HG03095 (cell line): ENCODE measurements at regions not wholly inside any gene's neighbourhood (a gene's known extent, or its start where the extent isn't known, plus 50 kb on each side); places are given as distances from the start of the nearest gene placed in this dataset.

Experiments used
- ATAC-seq: cut with Tn5 transposase; IDR thresholded peaks from one replicate; pipeline ENCODE4 v1.9.1; 2021; ENCODE audit warnings: moderate library complexity; ENCODE audit not compliant: unreplicated experiment

DNA sequence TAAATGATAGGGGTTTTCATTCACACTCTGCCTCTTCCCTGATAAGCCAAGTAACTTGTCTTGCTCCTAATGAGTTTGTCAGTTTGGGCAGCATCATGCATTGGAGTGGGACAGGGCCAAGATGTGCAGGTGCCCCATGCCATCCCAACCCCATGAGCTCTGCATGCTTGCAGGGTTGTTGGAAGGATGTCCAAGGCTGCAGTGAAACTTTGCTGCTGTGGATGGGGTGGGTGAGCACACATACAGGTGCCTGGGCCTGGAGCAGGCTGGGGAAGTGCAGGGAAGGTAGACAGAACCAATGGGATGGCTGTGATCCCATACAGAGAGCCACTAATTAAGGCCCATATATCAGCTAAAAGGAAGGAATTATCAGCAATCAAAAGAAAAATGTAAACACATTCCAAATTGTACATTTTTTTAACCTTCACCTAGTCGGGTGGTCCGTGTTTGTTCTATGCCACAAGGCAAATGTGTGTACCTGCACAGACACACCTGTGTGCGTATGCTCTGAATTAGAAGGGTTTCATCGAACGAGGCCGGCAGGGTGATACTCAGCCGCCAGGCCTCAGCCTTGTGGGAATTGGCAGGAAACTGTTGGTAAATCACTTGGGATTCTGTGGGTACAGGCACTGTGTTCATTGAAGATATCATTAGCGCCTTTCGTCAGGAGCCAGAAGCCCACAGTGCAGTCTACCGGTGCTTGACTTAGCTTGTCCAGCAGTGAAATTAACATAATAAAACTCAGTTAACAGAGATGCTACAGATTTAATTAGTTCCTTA is 342.9 kb downstream of the MYCN start:
- no peak for ATAC-seq

DNA sequence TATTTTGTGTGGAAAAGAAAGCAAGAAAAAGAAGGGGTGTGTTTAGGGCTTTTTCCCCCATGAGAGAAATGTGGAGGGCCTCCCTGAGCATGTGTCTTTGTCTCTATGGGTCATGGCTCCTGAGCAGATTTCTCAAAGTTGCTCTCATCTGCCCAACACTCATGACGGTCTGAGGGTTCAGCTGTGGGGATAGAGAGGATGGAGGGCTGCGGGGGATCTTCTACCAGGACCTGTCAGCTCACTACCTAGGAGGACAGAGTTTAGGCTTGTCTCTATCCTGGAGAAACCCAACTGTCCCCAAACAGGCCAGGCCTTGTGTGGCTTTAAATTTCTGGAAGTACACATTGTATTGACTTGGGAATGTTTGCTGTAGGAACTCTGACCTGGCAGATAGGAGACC is 342.2 kb downstream of the MYCN start:
- ATAC-seq = no peak

DNA sequence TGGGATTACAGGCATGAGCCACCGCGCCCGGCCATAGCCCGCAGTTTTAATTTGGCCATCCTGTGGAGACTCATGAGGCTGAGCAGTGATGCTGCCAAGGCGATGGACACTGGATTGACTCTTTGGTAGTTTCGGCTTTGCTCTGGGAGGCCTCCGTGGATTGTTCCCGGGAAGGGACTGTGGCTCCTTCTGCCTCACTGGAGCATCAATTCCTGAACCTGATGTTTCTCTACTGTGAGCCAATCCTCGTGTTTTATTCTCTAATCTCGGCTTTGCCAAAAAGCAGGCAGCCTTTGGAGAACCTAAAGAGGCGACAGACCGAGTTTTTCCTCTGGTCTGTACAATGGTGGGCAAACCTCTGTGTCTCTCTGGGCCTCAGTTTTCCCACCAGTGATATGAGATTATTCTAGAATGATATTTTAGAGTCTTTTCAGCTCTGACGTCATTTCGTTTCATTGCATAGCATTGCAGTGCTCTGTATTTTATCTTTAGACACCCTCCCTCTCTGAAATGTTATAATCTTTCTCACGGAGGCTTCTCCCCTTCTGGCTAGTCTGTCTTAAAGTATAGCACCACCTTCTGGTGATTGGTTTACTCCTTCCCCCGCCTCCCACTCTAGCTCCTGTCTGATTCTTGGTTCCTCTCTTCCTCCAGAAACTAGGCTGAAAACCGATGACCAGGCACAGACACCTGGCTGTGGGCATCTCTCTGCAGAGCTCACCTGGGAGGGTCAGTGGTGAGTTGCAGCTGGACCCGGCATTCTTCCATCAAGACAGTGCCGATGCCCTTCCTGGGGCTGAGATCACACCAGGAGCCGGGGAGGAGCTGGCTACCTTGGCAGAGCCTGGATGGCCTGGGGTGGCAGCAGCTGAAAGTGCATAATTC is 341.3 kb downstream of the MYCN start:
- ATAC-seq = peak; percentile 52

DNA sequence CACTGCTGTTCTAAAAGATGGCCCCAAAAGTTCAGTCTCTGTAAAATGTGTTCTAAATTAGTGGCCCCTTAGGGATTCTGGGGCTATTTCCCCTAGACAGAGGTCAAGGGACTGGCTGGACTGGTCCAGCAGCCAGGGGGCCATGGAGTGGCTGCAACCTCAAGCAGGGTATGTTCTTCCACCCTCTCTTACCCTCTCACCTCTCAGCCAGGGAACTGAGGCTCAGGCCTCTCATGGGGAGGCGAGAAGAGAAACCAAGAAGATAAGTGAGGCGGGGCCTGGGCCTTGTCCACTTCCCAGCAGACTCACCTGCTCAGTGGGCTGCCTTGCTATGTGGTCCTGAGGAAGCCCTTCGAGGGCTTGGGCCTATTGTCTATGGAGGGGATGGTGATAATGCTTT is 339.7 kb downstream of the MYCN start:
- no peak for ATAC-seq

DNA sequence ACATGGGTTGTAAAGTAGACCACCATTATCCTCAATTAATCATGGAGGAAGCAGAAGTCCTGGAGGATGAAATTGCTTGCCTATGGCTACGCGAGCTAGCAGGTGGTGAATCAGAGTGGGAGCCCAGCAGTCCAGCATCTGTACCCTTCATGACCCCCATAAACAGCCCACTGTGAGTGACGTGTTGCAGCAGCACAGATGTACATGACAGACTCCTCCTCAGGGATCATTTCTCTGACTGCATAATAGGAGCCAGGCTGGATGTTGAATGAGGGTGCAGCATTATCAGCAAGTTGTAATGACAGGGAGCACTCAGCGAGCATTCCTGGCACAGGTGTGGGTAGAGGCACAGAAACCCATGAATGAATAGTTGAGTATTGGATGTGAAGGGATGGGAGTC is 339.3 kb downstream of the MYCN start:
- ATAC-seq = no peak

DNA sequence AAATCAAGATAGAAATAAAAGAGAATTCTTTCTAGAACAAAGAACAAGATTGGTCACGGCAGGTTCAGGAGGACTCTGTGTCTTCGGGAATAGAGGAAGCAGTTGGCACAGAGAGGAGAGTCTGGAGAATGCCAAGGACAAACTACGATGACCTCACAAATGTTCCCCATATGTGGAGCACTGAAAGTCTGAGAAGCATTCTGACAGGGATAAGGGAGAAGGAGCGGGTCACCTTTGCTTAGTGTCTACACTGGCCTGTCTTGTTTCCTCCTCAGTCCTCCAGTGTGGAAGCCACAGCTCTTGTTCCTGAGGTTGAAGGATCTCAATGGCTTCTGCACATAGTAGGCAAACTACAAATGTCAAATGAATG is 338.8 kb downstream of the MYCN start:
- ATAC-seq = no peak

DNA sequence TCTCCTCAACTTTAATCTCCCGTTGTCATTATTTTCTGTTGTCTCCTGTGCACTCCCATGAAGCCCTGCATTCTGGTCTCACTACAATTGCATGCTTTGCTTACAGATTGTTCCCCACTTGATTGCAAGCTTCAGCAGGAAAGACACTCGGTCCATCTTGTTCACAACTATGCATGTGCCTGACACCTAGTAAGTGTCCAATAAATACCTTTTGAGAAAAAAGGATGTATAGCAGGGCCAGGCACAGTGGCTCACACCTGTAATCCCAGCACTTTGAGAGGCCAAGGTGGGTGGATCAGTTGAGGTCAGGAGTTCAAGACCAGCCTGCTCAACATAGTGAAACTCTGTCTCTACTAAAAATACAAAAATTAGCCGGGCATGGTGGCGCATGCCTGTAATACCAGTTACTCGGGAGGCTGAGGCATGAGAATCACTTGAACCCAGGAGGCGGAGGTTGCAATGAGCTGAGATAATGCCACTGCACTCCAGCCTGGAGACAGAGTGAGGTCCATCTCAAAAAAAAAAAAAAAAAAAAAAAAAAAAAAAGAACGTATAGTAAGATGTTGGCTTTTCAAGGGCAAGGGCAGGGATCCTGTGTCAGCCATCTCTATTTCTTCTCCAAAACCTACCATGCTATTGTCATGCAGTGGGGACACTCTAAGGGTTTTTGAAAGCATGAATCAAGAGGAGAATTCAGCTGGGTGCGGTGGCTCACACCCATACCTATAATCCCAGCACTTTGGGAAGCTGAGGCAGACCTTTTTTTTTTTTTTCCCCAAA is 338.3 kb downstream of the MYCN start:
- no peak for ATAC-seq

DNA sequence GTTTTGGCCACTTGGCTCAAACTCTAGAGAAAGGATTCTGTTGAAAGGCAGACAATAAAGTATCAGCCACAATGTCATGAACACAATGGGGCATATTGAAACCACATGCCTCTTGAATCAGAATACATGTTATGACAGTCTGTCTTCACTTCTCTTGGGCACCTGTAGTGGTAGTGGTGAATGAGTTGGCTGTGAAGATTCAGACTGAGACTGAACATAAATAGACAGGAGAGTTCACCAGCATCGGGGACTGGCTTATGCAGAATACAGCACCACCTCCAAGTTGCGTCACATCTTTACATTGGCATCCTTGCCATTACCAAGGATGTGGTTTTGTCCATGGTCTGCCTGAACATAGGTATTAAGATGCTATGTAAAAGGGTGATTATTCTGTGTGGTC is 336.8 kb downstream of the MYCN start:
- ATAC-seq = no peak

DNA sequence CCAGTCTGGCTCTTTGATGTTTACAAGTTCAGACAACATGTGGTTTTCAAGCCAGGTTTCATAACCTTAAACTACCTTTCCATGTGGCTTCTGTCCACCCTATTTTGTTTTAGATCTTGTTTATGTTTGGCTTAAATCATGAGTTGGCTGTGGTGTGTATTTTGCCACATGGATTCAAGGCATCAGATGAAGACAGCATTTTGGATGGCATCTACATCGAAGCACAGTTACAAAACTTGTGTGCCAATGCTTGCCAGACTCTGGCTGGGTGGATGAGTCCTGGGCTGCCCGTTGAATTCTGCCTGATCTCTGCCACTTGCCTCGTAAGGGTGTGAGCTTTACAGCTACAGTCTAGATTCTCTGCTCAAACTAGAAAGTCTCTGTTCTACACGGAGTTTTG is 335.3 kb downstream of the MYCN start:
- no peak for ATAC-seq

DNA sequence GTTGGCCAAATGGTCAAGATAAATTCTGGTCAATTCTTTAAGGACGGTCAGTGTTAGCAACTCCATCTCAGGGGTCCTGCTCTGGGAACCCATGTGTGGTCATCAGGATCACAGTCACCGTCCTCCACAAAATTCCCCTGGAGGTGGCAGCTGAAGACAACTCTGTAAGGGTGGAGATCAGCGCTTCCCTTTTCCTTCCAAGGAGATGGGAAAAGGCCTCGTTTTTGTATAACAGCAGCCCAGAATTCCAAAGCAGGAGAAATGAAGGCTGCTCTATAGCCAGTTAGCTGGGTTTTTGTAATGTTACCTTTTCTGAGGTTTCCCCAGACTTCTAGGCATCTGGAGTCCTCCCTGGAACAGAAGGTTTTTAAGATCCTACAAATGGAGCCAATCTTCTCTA is 334.8 kb downstream of the MYCN start:
- ATAC-seq = no peak

DNA sequence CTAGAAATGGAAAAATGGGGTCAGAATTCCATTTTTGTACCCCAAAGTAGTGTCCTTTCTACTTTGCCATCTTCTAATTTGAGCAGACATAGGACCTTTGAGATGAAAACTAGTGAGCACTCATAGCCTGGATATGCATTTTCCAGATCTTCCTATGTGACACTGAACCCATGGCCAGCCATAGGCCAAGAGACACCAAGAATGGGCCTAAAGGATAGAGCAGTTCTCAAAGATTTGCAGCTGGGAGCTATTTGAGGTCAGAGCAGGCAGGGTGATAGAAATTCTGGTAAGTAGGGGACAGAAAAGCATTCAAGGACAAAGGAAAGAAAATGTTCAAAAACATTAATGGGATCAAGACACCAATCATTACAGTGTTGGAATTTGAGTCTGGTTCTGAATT is 332.8 kb downstream of the MYCN start:
- no peak for ATAC-seq

DNA sequence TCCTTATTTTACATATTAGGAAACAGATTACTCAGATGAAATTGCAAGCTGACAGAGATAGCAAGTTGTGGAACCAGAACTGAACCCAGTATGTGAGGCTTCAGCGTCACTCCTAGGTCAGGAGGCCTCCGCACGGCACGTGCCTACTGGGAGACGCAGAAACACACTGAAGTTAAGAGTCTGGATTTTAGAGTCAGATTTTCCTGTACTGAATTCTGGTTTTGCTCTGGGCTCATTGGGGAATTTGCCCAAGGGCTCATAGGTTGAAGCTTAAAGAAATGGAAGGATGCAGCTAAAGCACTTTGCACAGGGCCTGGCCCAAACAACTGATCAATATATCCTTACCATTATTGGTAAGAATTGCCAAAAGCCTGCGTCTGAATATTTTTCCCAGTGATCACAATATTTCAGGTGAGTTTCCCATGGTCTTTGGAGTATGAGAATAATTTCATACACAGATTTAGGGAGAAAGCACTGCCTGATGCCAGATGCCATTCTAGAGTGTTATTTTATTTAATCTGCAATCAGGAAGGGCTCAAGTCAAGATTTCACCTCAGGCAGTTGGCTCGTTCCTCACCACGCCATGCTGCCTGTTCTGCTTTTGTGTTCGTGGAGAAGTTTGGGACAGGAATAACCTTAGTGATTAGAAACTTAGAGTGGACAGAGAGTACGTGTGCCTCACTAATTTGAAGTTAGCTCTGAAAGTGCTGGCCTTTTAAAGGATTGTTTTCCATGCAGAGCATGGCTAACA is 331.9 kb downstream of the MYCN start:
- ATAC-seq = no peak

DNA sequence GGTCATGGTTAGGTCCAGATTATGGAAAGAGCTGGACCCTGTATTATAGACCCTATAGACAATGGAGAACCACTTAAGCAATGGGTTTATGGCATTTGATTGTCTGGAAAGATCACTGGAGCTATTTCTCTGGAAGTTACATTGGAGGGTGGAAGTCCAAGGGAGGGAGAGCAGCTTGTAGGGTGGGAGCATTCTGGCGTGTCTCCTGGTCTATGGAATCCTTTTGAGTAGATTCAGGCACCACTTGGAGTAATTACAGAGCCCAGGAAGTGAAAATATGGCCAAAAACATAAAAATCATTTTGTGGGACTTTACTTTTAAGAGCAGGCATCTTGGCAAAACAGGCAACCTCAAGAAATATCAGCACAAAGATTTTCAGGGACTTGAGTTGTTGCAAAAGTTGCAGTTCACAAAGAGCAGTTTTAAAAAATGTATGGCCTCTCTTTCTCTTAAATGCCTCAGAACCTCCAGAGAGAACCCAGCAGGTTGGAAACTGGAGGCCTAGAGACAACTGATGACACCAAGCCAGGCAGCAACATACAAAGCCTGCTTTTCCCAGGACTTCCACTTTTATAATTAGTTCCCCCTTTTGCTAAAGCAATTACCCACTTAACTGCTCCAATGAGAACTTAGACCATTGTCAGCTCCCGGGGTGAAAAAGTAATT is 331.0 kb downstream of the MYCN start:
- no peak for ATAC-seq

DNA sequence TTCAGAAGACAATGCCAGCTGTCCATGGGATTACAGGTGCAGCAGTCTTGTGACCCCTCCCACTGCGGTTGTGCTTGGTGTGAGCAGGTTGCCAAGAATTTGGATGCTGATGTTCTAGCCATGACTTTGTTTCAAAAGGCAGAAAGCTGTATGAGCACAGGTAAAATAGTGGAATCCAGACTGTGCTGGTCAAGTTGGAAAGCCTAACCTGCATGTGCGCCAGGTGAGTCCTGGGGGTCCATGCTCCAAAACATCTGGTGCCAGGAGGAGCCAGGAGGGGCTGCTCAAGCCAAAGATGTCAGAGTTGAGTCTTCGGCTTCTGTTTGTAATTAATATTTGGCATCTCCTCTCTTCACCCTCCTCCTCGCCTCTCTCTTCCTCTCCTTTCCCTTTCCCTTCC is 330.1 kb downstream of the MYCN start:
- ATAC-seq = no peak

DNA sequence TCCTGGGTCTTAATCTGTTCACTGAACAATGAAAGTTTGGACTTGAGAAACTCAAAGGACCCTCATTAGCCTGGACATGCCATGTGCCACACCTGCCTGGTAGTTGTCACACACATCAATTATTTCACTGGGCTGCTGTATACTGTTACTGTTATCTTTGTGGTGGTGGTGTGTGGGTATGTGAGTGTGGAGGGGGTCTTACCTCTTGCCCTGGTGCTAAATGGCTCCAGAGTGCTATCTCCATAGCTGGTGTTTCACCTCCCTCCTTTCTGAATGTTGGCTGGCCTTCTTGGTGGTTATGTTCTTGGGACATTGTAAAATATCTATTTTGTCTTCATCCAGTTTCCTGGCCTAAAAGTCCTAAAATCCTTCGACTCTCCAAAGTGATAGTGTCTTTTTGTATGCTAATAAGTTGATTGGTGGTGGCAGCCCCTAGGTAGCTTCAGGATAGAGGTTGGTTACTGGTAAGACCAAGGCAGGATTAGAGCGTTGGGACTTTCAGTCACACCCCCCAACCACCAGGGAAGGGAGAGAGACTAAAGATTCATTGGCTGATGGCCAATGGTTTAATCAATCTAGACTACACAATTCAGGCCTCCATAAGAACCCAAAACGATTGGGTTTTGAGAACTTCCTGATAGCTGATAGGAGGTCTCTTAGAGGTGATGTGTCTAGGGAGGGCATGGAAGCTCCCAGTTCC is 328.1 kb downstream of the MYCN start:
- no peak for ATAC-seq

DNA sequence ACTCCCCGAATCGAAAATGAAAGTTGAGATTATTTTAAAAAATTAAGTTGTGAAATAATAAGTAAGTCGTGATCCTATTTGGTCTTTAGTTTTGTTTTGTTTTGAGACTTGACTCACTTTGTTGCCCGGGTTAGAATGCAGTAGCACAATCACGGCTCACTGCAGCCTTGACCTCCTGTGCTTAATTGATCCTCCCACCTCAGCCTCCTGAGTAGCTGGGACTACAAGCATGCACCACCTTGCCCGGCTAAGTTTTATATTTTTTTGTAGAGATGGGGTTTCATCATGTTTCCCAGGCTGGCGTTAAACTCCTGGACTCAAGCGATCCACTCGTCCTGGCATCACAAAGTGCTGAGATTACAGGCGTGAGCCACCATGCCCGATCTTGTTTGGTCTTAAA is 326.2 kb downstream of the MYCN start:
- ATAC-seq = no peak

DNA sequence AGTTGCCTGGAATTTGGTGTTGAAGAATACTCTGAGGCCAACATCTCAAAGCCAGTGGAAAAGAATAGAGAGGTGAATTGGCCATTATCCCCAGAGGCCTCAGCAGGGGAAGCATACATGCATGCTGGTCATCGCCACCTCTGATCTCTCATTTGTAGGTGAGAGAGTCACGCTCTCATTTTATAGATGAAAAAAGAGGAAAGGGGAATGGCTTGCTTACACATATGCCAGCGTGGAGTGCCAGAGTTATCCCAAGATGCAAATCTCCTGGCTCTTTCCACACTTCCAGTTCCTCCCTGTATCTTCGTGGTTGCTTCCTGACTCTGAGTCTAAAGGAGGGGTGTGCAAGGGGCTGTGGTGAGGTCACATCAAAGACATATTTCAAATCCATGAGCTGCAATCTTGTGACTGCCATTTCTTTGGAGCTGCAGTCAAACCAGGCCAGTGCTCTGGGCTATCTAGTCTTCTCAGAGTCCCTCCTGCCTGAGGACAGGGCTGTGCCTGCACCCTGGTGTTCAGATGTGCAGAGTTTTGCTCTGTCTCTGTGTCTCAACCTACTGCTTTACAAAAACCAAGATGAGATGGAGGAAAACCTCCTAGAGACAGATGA is 324.7 kb downstream of the MYCN start:
- no peak for ATAC-seq

DNA sequence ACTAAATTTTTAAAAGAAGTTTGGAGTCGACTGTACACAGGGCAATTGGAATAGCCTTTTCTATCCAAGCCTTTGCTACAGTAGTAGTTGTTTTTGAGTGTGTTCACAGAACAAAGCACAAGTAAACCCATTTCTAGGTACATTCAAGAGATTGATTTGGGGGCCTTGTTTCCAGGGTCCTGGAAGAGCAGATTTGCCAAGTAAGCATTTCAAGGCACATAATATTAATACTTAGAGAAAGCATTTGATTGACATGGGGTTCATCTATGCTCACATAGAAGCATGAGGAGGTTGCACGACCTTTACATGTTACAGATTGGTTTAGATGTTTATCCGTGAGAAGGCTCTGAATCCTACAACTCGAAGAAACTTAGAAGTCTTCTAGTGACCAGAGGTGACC is 324.1 kb downstream of the MYCN start:
- ATAC-seq = no peak

DNA sequence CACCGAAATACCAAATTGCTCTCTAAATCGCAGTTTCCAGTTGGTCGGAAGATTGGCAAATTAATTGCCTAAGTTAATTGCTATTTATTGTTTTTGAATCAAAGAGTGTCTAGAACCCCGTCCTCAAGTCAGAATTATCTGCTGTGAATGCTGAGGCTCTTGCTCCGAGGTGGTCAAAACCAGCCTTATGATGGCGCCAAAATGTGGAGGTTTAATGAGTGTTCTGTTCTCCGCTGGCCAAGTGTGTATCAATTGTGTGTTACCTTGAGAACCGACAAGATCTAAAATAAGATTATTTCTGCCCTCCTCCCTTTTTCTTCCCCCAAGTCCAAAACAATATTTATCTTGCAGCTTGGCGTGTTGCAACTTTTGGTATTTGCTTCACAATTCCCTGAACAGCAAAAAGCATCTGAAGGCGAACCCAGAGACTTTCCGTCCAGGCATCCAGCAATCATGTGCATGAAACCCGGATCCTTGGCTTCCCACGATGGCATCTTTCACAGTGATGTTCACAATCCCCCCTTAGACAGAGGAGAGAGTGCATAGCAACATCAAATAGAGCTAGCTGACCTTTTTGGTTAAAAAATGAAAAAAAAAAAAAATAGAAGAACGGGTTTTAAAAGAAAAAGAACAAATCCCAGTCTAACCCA is 323.0 kb downstream of the MYCN start:
- no peak for ATAC-seq
